ENCODE measurements at regions not wholly inside any gene's neighbourhood (a gene's known extent, or its start where the extent isn't known, plus 50 kb on each side); places are given as distances from the start of the nearest gene placed in this dataset.

DNA sequence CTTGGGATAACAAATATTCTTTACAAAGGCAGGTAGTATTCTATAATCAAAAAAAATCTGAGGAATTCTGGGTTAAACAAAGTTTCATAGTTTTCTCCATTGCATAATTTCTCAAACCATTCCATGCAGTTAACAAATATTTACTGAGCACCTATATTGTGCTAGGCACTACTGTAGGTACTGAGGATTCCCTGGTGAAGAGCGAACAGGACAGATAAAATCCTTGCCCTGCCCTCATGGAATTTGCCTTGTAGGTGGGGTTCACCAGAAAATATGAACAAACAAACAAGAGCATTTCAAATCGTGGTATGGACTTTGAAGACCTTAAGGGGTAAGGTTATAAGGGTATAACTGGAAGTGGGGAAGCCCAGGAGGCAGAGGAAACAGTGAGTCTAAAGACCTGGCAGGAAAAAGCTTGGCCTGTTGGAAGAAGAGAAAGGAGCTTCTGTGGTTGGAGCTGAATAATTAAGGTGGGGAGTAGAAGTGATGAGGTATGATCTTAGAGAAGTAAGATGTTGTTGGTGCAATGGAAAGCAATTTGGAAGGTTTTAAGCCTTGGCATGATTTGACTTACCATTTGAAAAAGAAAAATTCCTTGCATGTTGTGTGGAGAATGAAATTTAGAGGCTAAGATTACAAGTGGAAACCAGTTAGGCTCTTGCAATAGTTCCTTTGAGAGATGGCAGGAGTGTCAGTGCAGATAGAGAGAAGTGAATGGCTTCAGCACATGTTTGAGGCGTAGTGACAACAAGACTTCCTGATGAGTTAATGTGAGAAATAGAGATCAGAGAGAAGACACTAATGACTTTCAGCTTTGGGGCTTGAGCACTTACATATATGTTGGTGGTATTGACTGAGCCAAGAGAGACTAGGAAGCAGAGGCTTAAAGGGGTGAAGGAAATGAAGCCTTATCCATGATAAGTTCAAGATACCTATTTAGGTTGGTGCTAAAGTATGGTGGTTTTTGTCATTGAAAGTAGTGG lies 55.7 kb upstream of the PICALM start:
- 83% methylated on average over 3 of the region's 3 CpGs for WGBS
- H3K14ac ChIP-seq (ENCODE audit: low read length in 2 of 2), result no peak overlapping the region
- no peak overlapping the region for H3K4ac ChIP-seq (ENCODE audit: low read depth in 1 of 2, low read length in 2 of 2)
- H3K27me3 ChIP-seq (ENCODE audit: control insufficient read depth in 1 of 2, insufficient read depth in 1 of 2, low read length in 2 of 2), result no peaks in the 10 kb centered on the region
- H3K79me1 ChIP-seq (replicated peaks; ENCODE audit: low read length, poor library complexity, severe bottlenecking), result no peaks in the 10 kb centered on the region
- H3K4me3 ChIP-seq (ENCODE audit: insufficient read depth in 1 of 2, low read depth in 1 of 2, low read length in 2 of 2), result no peak overlapping the region
- H4K8ac ChIP-seq (ENCODE audit: low read length), result no peak overlapping the region
- H3K4me1 ChIP-seq (ENCODE audit: control insufficient read depth, insufficient read depth, low read depth, low read length), result peaks cover 3% of the 10 kb centered on the region
- DNase-seq, result no peak
- H3K9ac ChIP-seq (ENCODE audit: low read length), result no peak overlapping the region
- H3K36me3 ChIP-seq (ENCODE audit: control insufficient read depth in 1 of 2, insufficient read depth in 2 of 2, low read depth in 1 of 2, low read length in 2 of 2), result no peaks in the 10 kb centered on the region
- no peak overlapping the region for H2AFZ ChIP-seq (ENCODE audit: low read depth, low read length)
- no peaks in the 10 kb centered on the region for H3K9me3 ChIP-seq (ENCODE audit: control insufficient read depth, low read length)
- no peak overlapping the region for H2BK120ac ChIP-seq (ENCODE audit: low read depth, low read length)
- H2AK5ac ChIP-seq (ENCODE audit: low read length, severe bottlenecking), result peak overlapping the region; percentile 39
- no peak overlapping the region for H3K27ac ChIP-seq (ENCODE audit: low read length, poor library complexity, severe bottlenecking)
- H3K4me2 ChIP-seq (ENCODE audit: low read length, poor library complexity, severe bottlenecking), result no peak overlapping the region
- no peak overlapping the region for H3K18ac ChIP-seq (ENCODE audit: low read depth in 1 of 2, low read length in 2 of 2)
- no peak overlapping the region for H2BK5ac ChIP-seq (ENCODE audit: low read depth, low read length, poor library complexity, severe bottlenecking)
- H2BK12ac ChIP-seq (ENCODE audit: low read length in 2 of 2), result no peak overlapping the region
- H4K91ac ChIP-seq (ENCODE audit: low read length), result no peak overlapping the region
- H3K23ac ChIP-seq (ENCODE audit: low read length in 2 of 2), result no peak overlapping the region
- no peak overlapping the region for H2BK15ac ChIP-seq (ENCODE audit: low read depth, poor library complexity, severe bottlenecking)

DNA sequence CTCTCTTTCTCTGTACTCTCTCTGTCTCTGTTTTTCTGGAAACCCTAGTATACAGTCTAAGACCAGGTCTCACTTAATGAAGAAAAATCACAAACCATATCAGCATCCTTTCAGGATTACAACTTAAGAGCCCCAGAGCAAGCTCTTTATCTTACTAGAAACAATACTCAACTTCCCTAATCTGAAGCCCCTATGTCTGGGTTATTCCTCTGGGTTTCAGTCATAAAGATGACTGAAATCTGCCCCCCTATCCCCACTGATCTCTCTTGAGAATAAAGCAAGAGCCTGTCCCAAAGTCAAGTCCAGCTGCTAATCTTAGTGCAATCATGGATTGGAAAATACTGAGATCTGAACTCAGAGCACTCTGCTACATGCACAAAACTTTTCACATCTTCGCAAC lies 53.9 kb upstream of the PICALM start:
- 95% methylated on average over 1 of the region's 1 CpG for WGBS
- Histone ChIP-seq H2AK5ac (ENCODE audit: low read length, severe bottlenecking) (peak overlapping the region; percentile 23), H3K27me3 (ENCODE audit: control insufficient read depth in 1 of 2, insufficient read depth in 1 of 2, low read length in 2 of 2) (no peaks in the 10 kb centered on the region), H3K14ac (ENCODE audit: low read length in 2 of 2) (no peak overlapping the region), H3K4ac (ENCODE audit: low read depth in 1 of 2, low read length in 2 of 2) (no peak overlapping the region), H3K27ac (ENCODE audit: low read length, poor library complexity, severe bottlenecking) (no peak overlapping the region), H4K8ac (ENCODE audit: low read length) (no peak overlapping the region), H2BK5ac (ENCODE audit: low read depth, low read length, poor library complexity, severe bottlenecking) (no peak overlapping the region), H3K9ac (ENCODE audit: low read length) (no peak overlapping the region), H2BK15ac (ENCODE audit: low read depth, poor library complexity, severe bottlenecking) (no peak overlapping the region), H3K79me1 (replicated peaks; ENCODE audit: low read length, poor library complexity, severe bottlenecking) (peaks cover 1% of the 10 kb centered on the region), H4K91ac (ENCODE audit: low read length) (no peak overlapping the region), H3K4me2 (ENCODE audit: low read length, poor library complexity, severe bottlenecking) (no peak overlapping the region), H2AFZ (ENCODE audit: low read depth, low read length) (no peak overlapping the region), H3K23ac (ENCODE audit: low read length in 2 of 2) (no peak overlapping the region), H3K18ac (ENCODE audit: low read depth in 1 of 2, low read length in 2 of 2) (no peak overlapping the region), H3K4me1 (ENCODE audit: control insufficient read depth, insufficient read depth, low read depth, low read length) (peaks cover 8% of the 10 kb centered on the region), H3K4me3 (ENCODE audit: insufficient read depth in 1 of 2, low read depth in 1 of 2, low read length in 2 of 2) (no peak overlapping the region), H2BK120ac (ENCODE audit: low read depth, low read length) (no peak overlapping the region), H3K9me3 (ENCODE audit: control insufficient read depth, low read length) (no peaks in the 10 kb centered on the region), H3K36me3 (ENCODE audit: control insufficient read depth in 1 of 2, insufficient read depth in 2 of 2, low read depth in 1 of 2, low read length in 2 of 2) (no peaks in the 10 kb centered on the region), H2BK12ac (ENCODE audit: low read length in 2 of 2) (no peak overlapping the region)
- DNase-seq, result no peak

GRCh38 chr11:86120807-86121206 lies 51.9 kb upstream of the PICALM start:
- no peak overlapping the region for H3K23ac ChIP-seq (ENCODE audit: low read length in 2 of 2)
- peaks cover 1% of the 10 kb centered on the region for H3K79me1 ChIP-seq (replicated peaks; ENCODE audit: low read length, poor library complexity, severe bottlenecking)
- DNase-seq, result no peak
- H2BK5ac ChIP-seq (ENCODE audit: low read depth, low read length, poor library complexity, severe bottlenecking), result peak overlapping the region; percentile 53
- H3K4ac ChIP-seq (ENCODE audit: low read depth in 1 of 2, low read length in 2 of 2), result no peak overlapping the region
- no peak overlapping the region for H4K8ac ChIP-seq (ENCODE audit: low read length)
- H3K4me3 ChIP-seq (ENCODE audit: insufficient read depth in 1 of 2, low read depth in 1 of 2, low read length in 2 of 2), result no peak overlapping the region
- no CpG with 5 or more reads among the region's 2 CpGs for WGBS
- no peak overlapping the region for H3K14ac ChIP-seq (ENCODE audit: low read length in 2 of 2)
- no peaks in the 10 kb centered on the region for H3K36me3 ChIP-seq (ENCODE audit: control insufficient read depth in 1 of 2, insufficient read depth in 2 of 2, low read depth in 1 of 2, low read length in 2 of 2)
- peaks cover 11% of the 10 kb centered on the region for H3K4me1 ChIP-seq (ENCODE audit: control insufficient read depth, insufficient read depth, low read depth, low read length)
- H2BK12ac ChIP-seq (ENCODE audit: low read length in 2 of 2), result no peak overlapping the region
- H3K9ac ChIP-seq (ENCODE audit: low read length), result no peak overlapping the region
- no peak overlapping the region for H4K91ac ChIP-seq (ENCODE audit: low read length)
- H2BK15ac ChIP-seq (ENCODE audit: low read depth, poor library complexity, severe bottlenecking), result no peak overlapping the region
- H3K27me3 ChIP-seq (ENCODE audit: control insufficient read depth in 1 of 2, insufficient read depth in 1 of 2, low read length in 2 of 2), result no peaks in the 10 kb centered on the region
- H3K9me3 ChIP-seq (ENCODE audit: control insufficient read depth, low read length), result no peaks in the 10 kb centered on the region
- no peak overlapping the region for H3K18ac ChIP-seq (ENCODE audit: low read depth in 1 of 2, low read length in 2 of 2)
- H2BK120ac ChIP-seq (ENCODE audit: low read depth, low read length), result no peak overlapping the region
- H3K27ac ChIP-seq (ENCODE audit: low read length, poor library complexity, severe bottlenecking), result peak overlapping the region; percentile 96
- no peak overlapping the region for H2AK5ac ChIP-seq (ENCODE audit: low read length, severe bottlenecking)
- no peak overlapping the region for H2AFZ ChIP-seq (ENCODE audit: low read depth, low read length)
- no peak overlapping the region for H3K4me2 ChIP-seq (ENCODE audit: low read length, poor library complexity, severe bottlenecking)

DNA sequence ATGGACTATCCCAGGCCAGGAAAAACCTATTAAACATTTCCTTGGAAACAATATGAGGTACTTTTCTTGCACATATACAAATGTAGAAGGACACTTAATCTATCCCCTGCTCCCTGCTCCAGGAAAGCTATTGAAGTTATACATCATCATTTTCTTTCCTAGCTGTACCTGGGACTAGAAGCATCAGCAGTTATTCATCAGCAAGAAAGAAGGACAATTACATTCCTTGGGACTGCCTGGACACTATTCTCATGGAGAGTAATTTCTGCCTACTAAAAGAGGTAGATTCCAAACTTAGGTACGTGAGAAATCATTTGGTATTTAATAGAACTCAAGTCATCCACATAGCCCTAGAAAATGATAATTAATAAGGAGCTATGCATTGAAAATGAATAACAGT lies 51.0 kb upstream of the PICALM start:
- peaks cover 11% of the 10 kb centered on the region for H3K4me1 ChIP-seq (ENCODE audit: control insufficient read depth, insufficient read depth, low read depth, low read length)
- H2BK15ac ChIP-seq (ENCODE audit: low read depth, poor library complexity, severe bottlenecking), result no peak overlapping the region
- DNase-seq, result no peak
- H2AK5ac ChIP-seq (ENCODE audit: low read length, severe bottlenecking), result no peak overlapping the region
- no peak overlapping the region for H2BK120ac ChIP-seq (ENCODE audit: low read depth, low read length)
- no peak overlapping the region for H3K14ac ChIP-seq (ENCODE audit: low read length in 2 of 2)
- no peak overlapping the region for H3K4ac ChIP-seq (ENCODE audit: low read depth in 1 of 2, low read length in 2 of 2)
- no peak overlapping the region for H3K4me3 ChIP-seq (ENCODE audit: insufficient read depth in 1 of 2, low read depth in 1 of 2, low read length in 2 of 2)
- no peak overlapping the region for H2AFZ ChIP-seq (ENCODE audit: low read depth, low read length)
- H3K27me3 ChIP-seq (ENCODE audit: control insufficient read depth in 1 of 2, insufficient read depth in 1 of 2, low read length in 2 of 2), result no peaks in the 10 kb centered on the region
- no peak overlapping the region for H3K18ac ChIP-seq (ENCODE audit: low read depth in 1 of 2, low read length in 2 of 2)
- H3K9me3 ChIP-seq (ENCODE audit: control insufficient read depth, low read length), result no peaks in the 10 kb centered on the region
- H3K23ac ChIP-seq (ENCODE audit: low read length in 2 of 2), result no peak overlapping the region
- H2BK5ac ChIP-seq (ENCODE audit: low read depth, low read length, poor library complexity, severe bottlenecking), result peak overlapping the region; percentile 24
- H4K91ac ChIP-seq (ENCODE audit: low read length), result no peak overlapping the region
- no CpG with 5 or more reads among the region's 1 CpG for WGBS
- H3K27ac ChIP-seq (ENCODE audit: low read length, poor library complexity, severe bottlenecking), result peak overlapping the region; percentile 61
- no peak overlapping the region for H3K9ac ChIP-seq (ENCODE audit: low read length)
- peaks cover 1% of the 10 kb centered on the region for H3K79me1 ChIP-seq (replicated peaks; ENCODE audit: low read length, poor library complexity, severe bottlenecking)
- no peak overlapping the region for H3K4me2 ChIP-seq (ENCODE audit: low read length, poor library complexity, severe bottlenecking)
- H3K36me3 ChIP-seq (ENCODE audit: control insufficient read depth in 1 of 2, insufficient read depth in 2 of 2, low read depth in 1 of 2, low read length in 2 of 2), result no peaks in the 10 kb centered on the region
- H2BK12ac ChIP-seq (ENCODE audit: low read length in 2 of 2), result no peak overlapping the region
- H4K8ac ChIP-seq (ENCODE audit: low read length), result no peak overlapping the region
